Right kidney (tissue), 1 donor: ENCODE measurements at regions not wholly inside any gene's neighbourhood (a gene's known extent, or its start where the extent isn't known, plus 50 kb on each side); places are given as distances from the start of the nearest gene placed in this dataset.

Source experiments
- DNase-seq: peaks from one replicate; pipeline ENCODE4 v3.0.0-alpha.2; 2016

DNA sequence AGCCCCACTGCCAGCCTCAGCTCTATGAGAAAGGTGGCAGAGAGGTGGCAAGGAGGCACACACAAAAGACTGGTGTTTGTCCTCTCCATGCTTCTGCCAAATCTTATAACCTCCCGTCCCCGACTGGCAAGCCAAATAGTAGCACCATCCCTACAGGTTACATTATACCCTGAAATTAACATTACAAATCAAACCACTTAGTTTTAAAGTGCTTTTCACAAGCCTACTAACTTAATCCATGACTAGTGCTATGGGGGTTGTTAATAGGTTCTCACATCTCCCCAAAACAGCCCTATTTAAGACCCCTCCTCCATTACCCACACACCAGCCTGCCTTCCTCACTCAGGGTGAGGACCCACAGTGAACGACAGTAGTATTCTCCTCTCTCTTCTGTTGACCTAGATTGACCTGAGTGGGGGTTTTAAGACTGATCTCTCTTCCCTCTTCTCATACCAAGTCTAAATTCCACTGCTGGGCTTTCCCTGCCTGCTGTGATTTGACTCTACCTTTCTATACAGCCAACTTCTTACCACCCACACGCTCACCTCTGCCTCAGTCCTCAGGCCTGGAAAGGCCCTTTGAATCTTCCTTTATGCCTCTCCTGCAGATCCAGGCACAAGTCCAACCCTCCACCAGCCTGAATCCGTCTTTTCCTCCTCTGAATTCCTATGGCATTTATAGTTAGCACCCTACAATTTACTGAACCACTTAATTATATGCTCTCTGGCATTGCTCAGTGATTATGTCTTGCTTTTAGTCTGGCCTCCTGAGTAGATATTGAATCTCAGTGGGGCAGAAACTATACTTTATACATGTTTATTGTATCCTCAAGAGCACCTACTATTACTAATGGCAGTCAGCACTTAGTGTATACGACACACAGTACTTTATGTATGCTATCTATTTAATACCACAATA, 116.1 kb downstream of the TMEM174 start:
- no peak for DNase-seq

DNA sequence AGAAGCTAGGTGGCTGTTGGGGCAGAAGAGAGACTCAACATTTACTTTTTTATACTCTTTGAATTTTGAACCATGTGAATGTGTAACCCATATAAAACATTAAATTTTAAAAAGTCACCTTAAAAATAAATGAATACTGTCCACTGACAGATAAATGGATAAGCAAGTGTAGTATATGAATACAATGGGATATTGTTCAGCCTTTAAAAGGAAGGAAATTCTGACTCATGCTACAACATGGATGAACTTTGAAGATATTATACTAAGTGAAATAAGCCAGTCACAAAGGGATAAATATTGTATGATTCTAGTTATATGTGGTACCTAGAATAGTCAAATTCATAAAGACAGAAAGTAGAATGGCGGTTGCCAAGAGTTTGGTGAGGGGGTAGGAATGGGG, 113.9 kb downstream of the TMEM174 start:
- DNase-seq, result no peak

DNA sequence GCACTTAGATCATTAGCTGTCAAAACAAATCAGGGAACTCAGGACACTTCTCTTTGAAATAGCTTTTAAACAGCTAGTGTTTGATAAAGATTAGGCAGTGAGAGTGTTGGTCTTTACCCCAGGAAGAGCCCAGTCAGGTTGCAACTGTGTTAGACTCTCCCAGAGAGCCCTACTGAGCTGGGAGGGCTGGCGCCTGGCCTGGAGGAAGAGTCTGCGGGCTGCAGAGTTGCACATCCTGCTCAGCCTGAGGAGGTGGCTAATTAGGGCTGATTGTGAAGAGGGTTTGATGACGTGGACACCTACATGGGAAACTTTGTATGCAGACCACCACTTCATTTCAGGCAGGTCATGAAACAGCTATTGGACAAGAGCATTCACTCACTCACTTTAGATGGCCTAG, 112.0 kb downstream of the TMEM174 start:
- DNase-seq, result no peak

DNA sequence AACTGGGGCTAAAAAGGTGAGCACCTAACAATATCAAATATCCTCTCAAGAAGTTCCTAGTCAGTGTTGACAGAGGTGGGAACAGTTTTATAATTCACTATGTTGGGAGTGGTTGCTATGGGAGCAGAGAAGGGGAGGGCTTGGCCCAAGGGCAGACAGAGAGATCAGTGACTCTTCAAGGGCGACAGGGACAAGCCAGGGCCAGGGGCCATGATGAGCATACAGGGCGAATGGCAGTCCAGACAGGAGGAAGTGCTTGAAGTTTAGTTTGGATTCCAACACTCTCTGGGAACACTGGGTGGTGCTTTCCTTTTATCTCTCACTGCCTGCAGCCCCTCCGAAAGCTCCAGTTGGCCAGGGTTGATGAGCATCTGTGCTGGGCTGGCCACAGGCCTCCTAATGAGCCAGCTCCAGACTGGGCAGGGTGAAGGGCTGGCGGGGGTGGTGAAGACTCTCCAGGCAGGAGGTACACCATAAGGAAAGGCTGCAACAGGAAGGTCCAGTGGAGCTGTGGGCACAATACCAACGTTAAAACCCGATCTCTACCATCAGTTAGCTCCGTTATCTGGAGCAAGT, 111.3 kb downstream of the TMEM174 start:
- DNase-seq, result no peak

DNA sequence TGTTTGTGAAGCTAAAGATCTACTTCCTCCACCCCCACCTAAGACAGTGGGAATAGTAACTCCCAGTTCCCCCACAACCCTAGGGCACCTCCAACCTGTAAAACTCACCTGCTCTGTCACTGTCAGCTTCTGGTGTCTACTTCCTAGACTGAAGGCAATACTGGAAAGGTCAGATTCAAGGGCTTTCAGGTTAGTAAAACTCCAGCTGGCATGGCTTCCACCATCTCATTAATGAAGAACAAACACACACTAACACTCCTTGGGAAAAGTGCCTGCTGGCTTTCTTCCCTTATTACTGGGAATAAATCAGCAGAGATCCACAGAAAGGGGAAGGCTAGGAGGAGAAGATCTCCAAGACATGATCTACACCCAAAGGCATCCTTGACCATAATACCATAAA, 109.9 kb downstream of the TMEM174 start:
- no peak for DNase-seq

DNA sequence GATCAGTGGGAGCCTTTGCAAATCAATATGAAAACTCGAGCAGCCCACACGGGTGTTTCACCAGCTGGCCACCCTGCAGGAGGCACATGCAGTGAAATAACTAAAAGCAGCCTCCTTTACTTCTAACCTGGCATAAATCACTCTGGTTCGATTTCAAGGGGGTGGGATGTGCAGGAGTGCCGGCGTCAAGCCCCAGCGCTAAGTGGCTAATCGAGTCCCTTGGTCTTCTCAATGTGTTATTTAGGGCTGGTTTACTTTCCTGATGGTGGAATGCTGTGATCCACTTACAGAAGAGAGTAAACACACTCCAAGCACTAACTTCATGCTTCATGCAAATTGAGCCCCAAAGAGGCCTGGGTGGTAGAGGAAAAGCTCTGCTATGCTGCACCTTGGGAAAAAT, 109.4 kb downstream of the TMEM174 start:
- DNase-seq, result peak; percentile 34

DNA sequence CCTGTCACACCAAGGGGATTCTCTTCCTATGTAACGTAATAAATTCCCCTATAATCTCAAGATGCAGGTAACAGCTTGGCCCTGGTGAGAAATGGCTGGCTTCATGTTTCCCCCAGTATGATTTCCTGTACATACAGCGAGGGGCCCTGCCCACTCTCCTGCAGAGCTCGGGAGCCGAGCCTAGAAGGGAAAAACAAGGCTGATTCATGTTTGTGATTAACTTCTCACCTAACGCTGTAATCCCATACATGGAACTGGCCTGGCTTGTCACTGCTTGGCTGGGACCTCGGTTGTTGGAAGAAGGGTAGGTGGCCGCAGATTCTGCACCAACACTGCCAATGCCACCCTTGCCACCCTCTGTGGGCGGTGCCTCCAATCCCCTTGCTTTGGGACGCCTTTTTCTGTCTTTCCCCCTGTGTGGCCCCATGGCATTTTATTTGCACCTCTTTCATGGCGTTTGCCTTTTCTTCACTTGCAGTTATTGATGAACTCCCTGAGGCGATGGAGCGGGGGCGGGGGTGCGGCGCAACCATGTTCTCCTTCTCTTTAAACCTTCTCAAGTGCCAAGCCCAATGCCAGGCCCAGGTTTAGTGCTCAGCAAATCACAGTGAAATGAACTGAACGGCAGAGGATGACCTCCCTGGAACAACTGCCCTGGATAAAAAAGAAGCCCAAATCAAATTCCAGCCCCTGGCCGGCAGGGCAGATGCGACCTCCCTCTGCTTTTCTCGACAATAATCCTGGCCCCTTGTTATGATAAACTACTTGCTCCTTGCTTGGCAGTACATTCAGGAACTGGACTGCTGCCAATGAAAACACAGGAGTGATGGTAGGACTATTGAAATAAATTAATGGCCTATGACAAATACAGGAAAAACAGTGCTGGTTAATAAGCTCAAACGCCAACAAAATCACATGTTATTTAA, 108.1 kb downstream of the TMEM174 start:
- DNase-seq, result peak; percentile 58

DNA sequence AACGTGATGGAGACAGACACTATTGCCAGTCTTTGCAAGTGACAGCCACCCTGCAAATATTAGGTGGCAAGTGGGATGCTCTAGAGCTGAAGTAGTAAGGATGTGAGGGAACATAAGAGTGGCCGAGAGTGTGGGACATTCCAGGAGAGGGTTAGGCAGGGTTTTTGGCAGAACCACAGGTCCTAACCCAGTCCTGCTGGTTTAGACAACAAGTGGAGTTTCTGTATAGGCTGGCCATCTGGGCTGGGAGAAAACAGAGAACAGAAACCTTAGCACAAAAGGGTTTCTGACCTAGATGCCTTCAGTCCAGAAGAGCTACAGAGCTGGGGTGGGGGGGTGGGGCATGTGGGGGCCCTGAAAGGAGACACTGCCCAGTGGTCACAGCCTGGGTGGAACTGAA, 107.4 kb downstream of the TMEM174 start:
- no peak for DNase-seq

DNA sequence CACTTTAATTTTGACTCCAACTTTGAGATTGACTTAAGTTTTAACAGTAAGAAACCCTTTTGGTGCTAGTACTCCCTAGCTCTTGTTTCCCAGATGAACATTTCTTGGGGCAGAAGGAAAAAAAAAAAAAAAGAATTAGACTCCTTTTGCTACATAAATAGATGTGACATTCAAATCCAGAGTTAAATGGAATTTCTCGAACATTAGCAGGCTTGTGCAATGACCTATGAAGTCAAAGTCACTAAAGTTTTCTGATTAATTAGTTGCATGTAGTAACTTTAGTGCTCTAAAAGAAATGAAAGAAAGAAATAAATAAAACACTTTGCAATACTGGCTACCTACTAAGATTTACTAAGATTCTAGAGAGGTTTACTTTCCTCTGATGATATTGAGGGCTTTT, 106.8 kb downstream of the TMEM174 start:
- DNase-seq, result peak; percentile 29

DNA sequence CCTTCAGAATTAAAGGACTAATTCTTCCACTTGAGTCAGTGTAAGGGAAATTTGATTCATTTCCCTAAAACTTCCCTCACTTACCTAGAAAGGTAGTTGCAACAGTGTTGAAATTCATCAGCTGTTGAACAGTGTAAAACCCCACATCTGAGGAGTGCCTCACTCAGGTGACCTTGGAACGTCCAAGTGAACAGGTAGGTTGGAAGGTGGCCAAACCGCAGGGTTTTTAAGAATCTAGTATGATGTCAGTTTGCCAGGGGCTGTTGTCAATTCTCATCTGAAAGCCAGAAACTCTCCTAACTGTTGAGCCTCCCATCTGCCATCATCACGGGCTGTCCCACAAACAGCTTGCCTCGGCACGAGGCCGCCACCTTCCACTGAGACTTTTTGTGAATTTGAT, 105.7 kb downstream of the TMEM174 start:
- no peak for DNase-seq

DNA sequence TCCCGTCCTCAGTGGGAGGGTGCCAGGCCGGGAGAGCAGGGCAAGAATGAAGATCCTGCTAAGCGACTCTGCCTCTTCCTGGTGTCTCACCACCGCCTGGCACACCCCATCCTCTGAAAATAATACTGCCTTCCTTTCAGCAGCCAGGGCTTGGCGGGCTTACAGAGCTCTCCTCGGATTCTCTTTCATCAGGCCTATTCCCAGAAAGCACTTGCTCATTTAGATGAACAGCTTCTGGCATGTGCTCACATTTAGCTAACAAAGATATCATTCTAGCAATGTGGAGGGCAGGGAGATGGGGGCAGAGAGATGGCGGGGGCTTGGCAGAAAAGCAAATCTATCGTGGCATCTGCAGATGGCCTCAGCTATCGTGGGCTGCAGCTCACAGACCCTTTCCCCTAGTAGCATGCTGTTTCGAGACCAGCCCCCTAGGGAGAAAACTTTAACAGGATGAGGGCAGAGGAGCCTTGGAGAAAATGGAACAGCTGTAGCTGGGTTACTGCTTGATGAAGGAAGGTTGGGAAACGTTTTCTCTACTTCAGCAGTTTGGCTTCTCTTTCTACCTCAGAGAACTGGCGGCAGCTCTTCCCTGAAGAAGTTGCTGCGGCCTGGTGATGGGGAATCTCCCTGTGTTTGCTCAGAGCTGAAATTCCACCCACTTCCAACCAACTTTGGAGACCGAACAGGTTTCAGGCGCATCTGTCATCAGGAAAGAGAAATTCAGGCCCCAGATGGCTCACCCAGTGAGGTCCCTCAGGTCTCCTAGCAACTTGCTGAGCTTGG, 102.1 kb downstream of the TMEM174 start:
- peak; percentile 55 for DNase-seq

DNA sequence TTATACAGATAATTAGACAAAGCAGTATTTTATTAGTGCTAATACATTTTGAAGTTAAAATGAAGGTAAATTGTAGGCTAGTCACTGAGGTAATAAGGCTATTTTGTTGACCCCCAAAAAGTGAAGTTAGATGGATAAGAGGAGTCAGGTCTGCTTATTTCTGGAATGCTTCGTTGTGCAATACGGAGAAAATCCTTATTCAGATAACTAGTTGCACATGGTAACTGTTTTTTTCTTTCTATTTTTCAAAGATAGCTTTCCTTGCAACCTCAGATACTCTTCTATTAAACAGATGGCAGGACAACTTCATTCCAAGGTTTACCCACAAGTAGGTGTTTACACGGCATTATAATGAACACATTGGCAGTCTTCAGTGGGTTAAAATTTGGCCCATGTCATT, 101.1 kb downstream of the TMEM174 start:
- no peak for DNase-seq

DNA sequence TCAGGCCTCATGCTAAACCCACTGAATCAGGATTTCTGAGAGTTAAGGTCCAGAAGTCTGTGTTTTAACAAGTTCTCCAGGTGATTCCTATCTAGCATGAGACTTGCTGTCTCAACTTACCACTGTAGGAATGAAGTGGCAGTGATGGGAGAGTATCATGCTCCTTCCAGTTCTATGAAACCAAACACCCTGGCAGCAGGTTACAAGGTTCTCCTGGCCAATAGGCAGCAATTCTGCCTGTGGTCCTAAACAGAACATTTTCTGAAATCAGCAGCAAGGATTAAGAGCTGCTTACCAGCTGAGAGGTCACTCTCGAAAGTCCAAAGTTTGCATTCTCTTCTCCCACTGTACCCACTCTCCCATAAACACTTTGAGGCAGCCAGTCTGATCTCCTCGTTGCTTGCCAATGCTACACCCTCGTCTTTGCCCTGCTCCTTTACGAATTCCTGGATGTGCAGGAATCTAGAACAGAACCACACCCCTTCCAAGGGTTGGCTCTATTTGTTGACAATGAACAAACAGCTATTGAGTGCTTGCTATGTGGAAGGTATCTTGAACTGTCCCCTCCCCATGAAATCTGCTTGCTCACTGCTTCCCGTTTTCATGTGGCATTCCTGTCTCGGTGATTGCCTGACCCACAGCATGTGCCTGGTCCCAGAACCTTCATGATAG, 100.5 kb downstream of the TMEM174 start:
- no peak for DNase-seq

DNA sequence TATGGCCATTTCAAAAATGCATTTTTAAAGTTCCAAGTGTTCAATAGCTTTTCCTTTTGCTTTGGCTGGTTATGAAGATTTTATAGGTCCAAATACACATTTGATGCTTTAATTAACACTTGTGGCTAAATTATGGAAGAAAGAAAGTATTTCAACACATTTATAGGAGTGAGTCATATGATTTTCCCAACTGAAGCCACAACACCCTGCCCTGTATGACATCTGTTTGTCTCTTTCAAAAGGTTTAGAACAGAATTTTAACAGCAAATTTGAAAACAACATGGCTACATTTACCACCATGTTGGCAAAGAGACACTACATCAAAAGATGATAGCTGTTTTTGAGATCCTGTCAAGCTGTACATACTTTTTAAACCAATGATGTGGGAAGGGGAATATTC, 99.4 kb downstream of the TMEM174 start:
- no peak for DNase-seq

DNA sequence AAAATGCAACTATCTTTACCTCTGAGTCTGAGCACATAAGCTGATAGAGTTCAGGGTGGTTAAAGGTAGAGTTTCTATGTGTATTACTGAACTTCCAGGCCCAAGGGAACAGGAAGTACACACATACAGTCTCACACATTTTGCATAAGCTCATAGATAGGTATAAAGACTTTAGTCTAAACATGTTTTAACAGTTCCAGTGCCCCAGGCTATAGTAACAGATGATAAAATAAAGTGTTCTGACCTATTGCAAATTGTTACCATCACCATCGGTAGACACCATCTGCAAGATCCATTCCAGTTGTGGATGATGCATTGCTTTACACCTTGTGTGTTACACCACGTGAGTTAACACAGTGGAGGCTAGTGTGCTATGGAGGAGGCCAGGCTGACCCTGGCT, 95.8 kb downstream of the TMEM174 start:
- DNase-seq, result no peak

DNA sequence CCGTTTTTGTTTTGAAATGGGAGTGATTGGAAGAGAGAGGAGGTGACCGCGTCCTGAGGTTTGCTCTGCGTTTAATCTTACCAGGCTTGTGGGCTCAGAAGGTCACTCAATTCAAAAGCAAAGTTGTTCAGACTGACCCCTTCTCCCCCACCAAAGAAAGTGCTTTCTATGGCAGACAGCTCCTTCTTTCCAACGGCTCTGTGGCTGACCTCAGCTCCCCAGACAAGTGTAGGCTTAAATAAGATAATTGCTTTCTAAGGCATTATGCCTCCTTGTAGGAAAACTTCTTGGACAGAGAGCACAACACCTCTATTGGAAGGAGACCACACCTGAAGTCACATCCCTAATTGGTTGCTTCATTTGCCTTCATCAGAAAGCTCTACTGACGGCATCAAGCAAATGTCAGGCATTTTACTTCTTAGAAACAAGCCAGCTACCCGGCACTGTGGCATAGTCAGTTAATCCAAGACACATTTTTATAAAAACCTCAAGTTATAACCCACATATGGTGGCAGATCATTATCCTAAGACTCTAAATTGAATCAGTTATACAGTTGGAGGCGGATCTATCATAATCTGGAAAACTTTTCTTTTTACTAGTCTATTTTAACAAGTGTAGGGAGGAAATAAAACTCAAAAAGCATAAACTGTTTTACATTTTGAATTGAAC, 94.9 kb downstream of the TMEM174 start:
- no peak for DNase-seq

DNA sequence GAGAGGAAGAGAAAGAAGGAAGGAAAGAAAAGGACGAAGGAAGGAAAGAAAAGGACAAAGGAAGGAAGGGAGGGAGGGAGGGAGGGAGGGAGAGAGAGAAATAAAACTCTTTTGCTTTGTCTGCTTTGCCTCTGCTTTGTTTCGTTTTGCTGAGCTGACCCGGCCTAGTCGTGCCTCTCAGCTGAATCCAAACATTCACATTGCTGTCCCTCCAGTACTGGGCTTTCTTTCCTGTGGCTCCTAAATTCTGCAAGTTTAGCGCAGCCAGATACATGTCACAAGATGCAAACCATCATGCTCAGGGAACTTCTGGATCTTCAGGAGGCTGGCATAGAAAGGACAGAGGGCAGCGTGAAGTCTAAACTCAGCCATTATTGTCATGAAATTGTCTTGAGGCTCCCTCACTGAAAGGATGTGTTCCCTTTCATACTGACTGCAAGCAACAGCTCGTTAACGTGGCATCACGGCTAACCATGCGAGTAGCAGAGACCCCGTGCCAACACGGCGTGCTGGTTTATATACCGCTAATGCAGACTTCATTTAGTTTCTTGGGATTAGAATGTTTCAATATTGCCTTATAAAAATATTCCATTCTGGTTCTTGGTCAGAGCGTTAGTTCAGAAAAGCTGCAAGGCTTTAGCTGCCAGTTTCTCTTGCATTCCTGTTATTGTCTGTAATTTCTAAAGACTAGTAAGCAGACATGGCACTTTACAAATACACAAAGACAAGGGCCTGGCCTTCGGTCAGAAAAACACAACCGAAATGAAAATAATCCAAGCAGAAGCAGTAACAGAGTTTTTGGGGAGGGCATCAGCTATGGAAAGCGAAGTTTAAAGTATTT, 94.2 kb downstream of the TMEM174 start:
- DNase-seq, result no peak

DNA sequence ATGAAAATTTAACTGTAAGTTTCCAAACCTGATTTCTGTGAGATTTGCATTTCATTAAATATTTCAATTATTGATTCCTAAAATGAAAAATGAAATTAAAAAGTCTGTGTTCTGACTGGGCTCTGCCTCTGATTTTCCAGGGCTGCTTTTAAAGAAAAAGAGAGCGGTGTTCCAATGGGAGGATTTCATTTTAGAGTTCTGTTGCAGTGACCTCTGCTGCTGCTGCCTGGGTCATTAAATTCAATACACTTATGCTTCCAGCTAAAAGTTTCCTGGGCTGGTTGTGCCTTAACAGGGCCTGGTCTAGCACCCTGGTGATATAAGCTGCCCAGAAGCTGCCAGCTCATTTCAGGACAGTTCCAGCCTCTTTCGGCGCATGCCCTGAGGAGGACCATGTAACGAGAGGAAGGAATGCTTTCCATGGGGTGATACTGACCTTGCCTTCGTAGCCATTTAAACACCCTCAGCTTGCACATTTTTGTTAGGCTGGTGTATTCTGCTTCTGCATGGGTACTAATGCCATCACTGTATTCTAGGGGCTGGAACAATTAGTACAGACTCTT, 93.3 kb downstream of the TMEM174 start:
- no peak for DNase-seq

DNA sequence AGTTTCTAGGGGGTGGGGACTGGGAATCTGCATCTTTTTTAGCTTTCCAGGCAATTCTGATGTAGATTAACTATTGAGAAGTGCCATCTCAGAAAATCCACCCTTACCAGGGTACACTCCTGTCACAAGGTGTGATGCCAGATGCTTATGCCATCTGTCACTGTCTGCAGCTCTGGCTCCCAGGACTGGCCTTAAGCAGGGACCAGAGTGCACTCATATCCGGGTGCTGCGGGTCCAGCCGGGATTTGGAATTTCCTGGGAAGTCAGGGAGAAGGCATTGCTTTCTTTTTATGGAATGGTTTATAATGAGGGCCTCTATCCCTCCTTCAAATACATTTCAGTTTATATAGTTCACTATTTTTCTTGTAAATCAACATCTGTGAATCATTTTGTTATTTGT, 92.6 kb downstream of the TMEM174 start:
- no peak for DNase-seq

DNA sequence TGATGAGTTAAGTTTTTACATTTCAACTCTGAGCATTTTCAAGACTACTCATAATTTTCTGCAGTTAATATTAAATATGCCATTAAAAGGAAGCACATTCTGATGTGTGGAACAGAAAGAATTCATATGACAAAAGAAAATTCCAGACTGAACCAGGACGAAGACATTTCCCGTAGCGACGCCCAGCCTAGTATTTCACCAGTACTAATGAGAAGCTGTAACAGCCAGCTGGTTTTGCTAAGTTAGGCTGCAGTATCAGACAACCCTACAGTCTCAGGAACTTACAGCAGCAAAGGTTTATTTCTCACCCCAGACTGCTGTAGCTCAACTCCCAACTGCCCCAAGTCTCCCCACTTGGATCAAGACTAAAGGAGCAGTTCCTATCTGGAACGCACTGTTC, 91.6 kb downstream of the TMEM174 start:
- DNase-seq, result no peak
